ENCODE measurements at regions not wholly inside any gene's neighbourhood (a gene's known extent, or its start where the extent isn't known, plus 50 kb on each side); places are given as distances from the start of the nearest gene placed in this dataset.
"Not testable (repeated sequence)": the region's sequence is repeated elsewhere in the genome, so short reads cannot be mapped to it uniquely, and the experiment has no call there.

GRCh38 chr2:34239511-34239910, 640.4 kb upstream of the FAM98A start:
- H3K4me1 ChIP-seq, result no peaks in the 10 kb centered on the region
- no peaks in the 10 kb centered on the region for H3K9me3 ChIP-seq
- no peaks in the 10 kb centered on the region for H3K27me3 ChIP-seq
- no peaks in the 10 kb centered on the region for H3K36me3 ChIP-seq
- no peak for DNase-seq
- no peak for TF ChIP-seq CTCF (IDR thresholded peaks at IDR 0.05; ENCODE audit: low read depth, low read length)
- H3K4me3 ChIP-seq (ENCODE audit: low read depth, low read length), result no peak overlapping the region

- no peak for DNase-seq
- no peak for TF ChIP-seq CTCF (IDR thresholded peaks at IDR 0.05; ENCODE audit: low read depth, low read length)
Observed at GRCh38 chr2:34234823-34235222, 635.7 kb upstream of the FAM98A start.

GRCh38 chr2:34229998-34230397, 630.9 kb upstream of the FAM98A start:
- Histone ChIP-seq H3K4me1 (no peaks in the 10 kb centered on the region), H3K4me3 (ENCODE audit: low read depth, low read length) (no peak overlapping the region), H3K27me3 (no peaks in the 10 kb centered on the region), H3K36me3 (no peaks in the 10 kb centered on the region), H3K9me3 (no peaks in the 10 kb centered on the region)
- TF ChIP-seq CTCF (IDR thresholded peaks at IDR 0.05; ENCODE audit: low read depth, low read length), result no peak
- DNase-seq, result no peak

More at GRCh38 chr2:34234823-34235222, 635.7 kb upstream of the FAM98A start:
- no peaks in the 10 kb centered on the region for H3K36me3 ChIP-seq
- H3K4me3 ChIP-seq (ENCODE audit: low read depth, low read length), result no peak overlapping the region
- H3K4me1 ChIP-seq, result no peaks in the 10 kb centered on the region
- no peaks in the 10 kb centered on the region for H3K27me3 ChIP-seq
- no peaks in the 10 kb centered on the region for H3K9me3 ChIP-seq

- Histone ChIP-seq H3K27me3 (no peaks in the 10 kb centered on the region), H3K4me3 (ENCODE audit: low read depth, low read length) (no peak overlapping the region), H3K4me1 (no peaks in the 10 kb centered on the region), H3K9me3 (no peaks in the 10 kb centered on the region), H3K36me3 (no peaks in the 10 kb centered on the region)
- DNase-seq, result no peak
- TF ChIP-seq CTCF (IDR thresholded peaks at IDR 0.05; ENCODE audit: low read depth, low read length), result no peak
Observed at GRCh38 chr2:34215174-34215573, 616.1 kb upstream of the FAM98A start.

- H3K4me3 ChIP-seq (ENCODE audit: low read depth, low read length); H3K27me3 ChIP-seq; H3K4me1 ChIP-seq; H3K9me3 ChIP-seq; H3K36me3 ChIP-seq; DNase-seq: not testable (repeated sequence)
Observed at GRCh38 chr2:34210382-34210781, 611.3 kb upstream of the FAM98A start.

- H3K36me3 ChIP-seq, result no peaks in the 10 kb centered on the region
- no peak overlapping the region for H3K4me3 ChIP-seq (ENCODE audit: low read depth, low read length)
- H3K9me3 ChIP-seq, result no peaks in the 10 kb centered on the region
- DNase-seq, result no peak
- H3K4me1 ChIP-seq, result no peaks in the 10 kb centered on the region
- no peak for TF ChIP-seq CTCF (IDR thresholded peaks at IDR 0.05; ENCODE audit: low read depth, low read length)
- H3K27me3 ChIP-seq, result no peaks in the 10 kb centered on the region
Observed at GRCh38 chr2:34204560-34204959, 605.5 kb upstream of the FAM98A start.

GRCh38 chr2:34201099-34201498, 602.0 kb upstream of the FAM98A start:
- Histone ChIP-seq H3K4me3 (ENCODE audit: low read depth, low read length) (no peak overlapping the region), H3K4me1 (no peaks in the 10 kb centered on the region), H3K36me3 (no peaks in the 10 kb centered on the region), H3K27me3 (no peaks in the 10 kb centered on the region), H3K9me3 (no peaks in the 10 kb centered on the region)
- TF ChIP-seq CTCF (IDR thresholded peaks at IDR 0.05; ENCODE audit: low read depth, low read length), result no peak
- no peak for DNase-seq
